H1 (cell line): ENCODE measurements at regions not wholly inside any gene's neighbourhood (a gene's known extent, or its start where the extent isn't known, plus 50 kb on each side); places are given as distances from the start of the nearest gene placed in this dataset.

Experiments used
- EGR1 ChIP-seq: IDR thresholded peaks from 2 replicates; pipeline ENCODE4 v1.6.1; 2011; ENCODE audit warnings: low read depth, low read length, borderline replicate concordance
- RBBP5 ChIP-seq: IDR thresholded peaks from 2 replicates; pipeline ENCODE4 v1.7.1; 2012; ENCODE audit warnings: low read depth, mild to moderate bottlenecking, inconsistent platforms, low read length, moderate library complexity, borderline replicate concordance
- TF ChIP-seq, protein P1 (sequence below), 3 experiments: IDR thresholded peaks; 1 replicate in 2 of 3; 2 replicates in 1 of 3; pipeline versions ENCODE4 v1.5.1 to v1.6.1; 2011; ENCODE audit warnings: low read length in 3 of 3, mild to moderate bottlenecking in 3 of 3, inconsistent platforms in 2 of 3, low read depth in 1 of 3, moderate library complexity in 1 of 3; ENCODE audit not compliant: insufficient read depth in 1 of 3; ENCODE audit errors: control extremely low read depth in 1 of 3
- TF ChIP-seq, protein P2 (sequence below): IDR thresholded peaks from 2 replicates; pipeline ENCODE4 v1.6.1; 2011; ENCODE audit warnings: low read depth, mild to moderate bottlenecking, low read length; ENCODE audit not compliant: insufficient read depth

DNA sequence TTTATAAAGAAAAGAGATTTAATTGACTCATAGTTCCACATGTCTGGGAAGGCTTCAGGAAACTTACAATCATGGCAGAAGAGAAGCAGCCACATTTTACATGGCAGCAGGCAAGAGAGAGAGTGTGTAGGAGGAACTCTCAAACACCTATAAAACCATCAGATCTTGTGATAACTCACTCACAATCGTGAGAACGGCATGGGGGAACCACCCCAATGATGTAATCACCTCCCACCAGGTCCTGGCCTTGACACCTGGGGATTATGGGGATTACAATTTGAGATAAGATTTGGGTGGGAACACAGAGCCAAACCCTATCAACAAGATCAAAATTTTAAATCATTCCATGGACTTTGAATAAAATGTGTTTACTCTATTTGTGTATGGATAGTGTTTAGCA lies 575.6 kb downstream of the ADCYAP1 start (continued):
- TF ChIP-seq RBBP5 (no peak), EGR1 (no peak)
- TF ChIP-seq, protein P1, sequence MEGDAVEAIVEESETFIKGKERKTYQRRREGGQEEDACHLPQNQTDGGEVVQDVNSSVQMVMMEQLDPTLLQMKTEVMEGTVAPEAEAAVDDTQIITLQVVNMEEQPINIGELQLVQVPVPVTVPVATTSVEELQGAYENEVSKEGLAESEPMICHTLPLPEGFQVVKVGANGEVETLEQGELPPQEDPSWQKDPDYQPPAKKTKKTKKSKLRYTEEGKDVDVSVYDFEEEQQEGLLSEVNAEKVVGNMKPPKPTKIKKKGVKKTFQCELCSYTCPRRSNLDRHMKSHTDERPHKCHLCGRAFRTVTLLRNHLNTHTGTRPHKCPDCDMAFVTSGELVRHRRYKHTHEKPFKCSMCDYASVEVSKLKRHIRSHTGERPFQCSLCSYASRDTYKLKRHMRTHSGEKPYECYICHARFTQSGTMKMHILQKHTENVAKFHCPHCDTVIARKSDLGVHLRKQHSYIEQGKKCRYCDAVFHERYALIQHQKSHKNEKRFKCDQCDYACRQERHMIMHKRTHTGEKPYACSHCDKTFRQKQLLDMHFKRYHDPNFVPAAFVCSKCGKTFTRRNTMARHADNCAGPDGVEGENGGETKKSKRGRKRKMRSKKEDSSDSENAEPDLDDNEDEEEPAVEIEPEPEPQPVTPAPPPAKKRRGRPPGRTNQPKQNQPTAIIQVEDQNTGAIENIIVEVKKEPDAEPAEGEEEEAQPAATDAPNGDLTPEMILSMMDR (IDR thresholded peaks at IDR 0.05; ENCODE audit: control extremely low read depth in 1 of 3, insufficient read depth in 1 of 3, low read depth in 1 of 3, low read length in 3 of 3), result no peak
- TF ChIP-seq, protein P2, sequence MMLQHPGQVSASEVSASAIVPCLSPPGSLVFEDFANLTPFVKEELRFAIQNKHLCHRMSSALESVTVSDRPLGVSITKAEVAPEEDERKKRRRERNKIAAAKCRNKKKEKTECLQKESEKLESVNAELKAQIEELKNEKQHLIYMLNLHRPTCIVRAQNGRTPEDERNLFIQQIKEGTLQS, result no peak
